HL-60/S4 treated with phorbol 12-myristate 13-acetate at 8.2 ng/mL for 4 days and 3 days (cell line): ENCODE measurements at regions not wholly inside any gene's neighbourhood (a gene's known extent, or its start where the extent isn't known, plus 50 kb on each side); places are given as distances from the start of the nearest gene placed in this dataset.
"Not testable (repeated sequence)": the region's sequence is repeated elsewhere in the genome, so short reads cannot be mapped to it uniquely, and the experiment has no call there.

Experiments
- in situ Hi-C: fragments of 300-500 bp; cut with MboI; formaldehyde crosslinking; loops from 2 replicates; pipeline ENCODE4 v1.15.0; 2022; ENCODE audit warnings: low sequenced_read_pairs

- in situ Hi-C loops, result no loop called here
These were observed 104.6 kb downstream of the ENC1 start for GRCh38 chr5:74535926-74536325.

DNA sequence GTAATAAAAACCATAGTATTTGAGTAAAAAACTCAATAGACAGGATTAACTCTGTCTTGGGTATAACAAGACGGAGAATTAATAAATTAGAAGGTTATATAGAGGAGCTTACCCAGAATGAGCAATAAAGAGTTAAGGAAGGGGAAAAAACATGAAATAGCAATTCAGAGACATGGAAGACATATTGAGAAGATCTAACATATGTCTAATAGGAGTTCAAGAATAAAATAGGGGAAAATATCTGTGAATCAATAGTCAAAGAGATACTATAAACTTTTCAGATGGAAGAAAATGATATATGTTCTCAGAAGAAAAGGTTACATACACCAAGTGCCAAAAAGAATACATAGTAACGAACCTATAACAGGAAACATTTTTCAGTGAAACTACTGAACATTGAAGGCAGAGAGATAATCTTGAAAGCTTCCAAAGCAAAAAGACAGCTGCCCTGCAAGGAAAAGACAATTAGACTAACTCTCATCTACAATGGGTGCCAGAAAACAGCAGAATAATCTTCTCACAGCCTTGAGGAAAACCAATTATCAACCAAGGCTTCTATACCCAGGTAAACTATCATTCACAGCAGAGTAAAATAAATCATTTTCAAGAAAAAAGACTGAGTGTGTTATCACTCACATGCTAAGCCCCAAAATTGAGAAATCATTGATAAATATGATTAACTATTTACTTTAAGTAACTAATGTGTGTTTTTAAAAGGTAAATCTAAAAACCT lies 106.0 kb downstream of the ENC1 start:
- in situ Hi-C loops, result no loop called here

- in situ Hi-C loops, result no loop called here
These were observed 110.0 kb downstream of the ENC1 start for GRCh38 chr5:74530326-74531050.

DNA sequence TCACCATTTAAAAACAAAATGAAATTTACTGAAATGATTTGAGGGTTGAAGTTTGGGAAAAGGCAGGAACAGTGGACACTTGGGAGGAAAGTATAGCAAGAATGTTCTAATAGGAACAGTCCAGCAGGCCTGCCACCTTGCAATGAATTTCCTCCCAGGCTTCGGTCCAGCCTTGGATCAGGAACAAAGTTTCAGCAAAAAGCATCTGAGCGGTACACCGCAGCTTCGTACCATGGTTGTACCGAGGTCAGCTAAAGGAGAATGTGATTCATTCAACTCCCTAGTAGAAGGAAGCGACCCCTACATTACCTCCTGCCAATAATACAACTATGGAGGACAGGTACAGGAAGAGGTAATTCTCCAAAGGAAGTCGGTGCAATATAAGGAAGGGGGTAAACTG lies 111.4 kb downstream of the ENC1 start:
- in situ Hi-C loops, result no loop called here

GRCh38 chr5:74526111-74526510 lies 114.4 kb downstream of the ENC1 start:
- in situ Hi-C loops, result no loop called here

- in situ Hi-C loops, result not testable (repeated sequence)
These were observed 115.8 kb downstream of the ENC1 start for GRCh38 chr5:74524767-74525166.

GRCh38 chr5:74523698-74524097 lies 116.8 kb downstream of the ENC1 start:
- in situ Hi-C loops, result not testable (repeated sequence)

- in situ Hi-C loops, result not testable (repeated sequence)
These were observed 117.7 kb downstream of the ENC1 start for GRCh38 chr5:74522838-74523237.

- in situ Hi-C loops, result no loop called here
These were observed 119.1 kb downstream of the ENC1 start for GRCh38 chr5:74521401-74521800.

GRCh38 chr5:74519679-74520078 lies 120.8 kb downstream of the ENC1 start:
- in situ Hi-C loops, result no loop called here

- in situ Hi-C loops, result no loop called here
These were observed 121.4 kb downstream of the ENC1 start for GRCh38 chr5:74519161-74519571.

- in situ Hi-C loops, result no loop called here
These were observed 122.8 kb downstream of the ENC1 start for GRCh38 chr5:74517700-74518099.

- in situ Hi-C loops, result no loop called here
These were observed 124.3 kb downstream of the ENC1 start for GRCh38 chr5:74516211-74516636.

DNA sequence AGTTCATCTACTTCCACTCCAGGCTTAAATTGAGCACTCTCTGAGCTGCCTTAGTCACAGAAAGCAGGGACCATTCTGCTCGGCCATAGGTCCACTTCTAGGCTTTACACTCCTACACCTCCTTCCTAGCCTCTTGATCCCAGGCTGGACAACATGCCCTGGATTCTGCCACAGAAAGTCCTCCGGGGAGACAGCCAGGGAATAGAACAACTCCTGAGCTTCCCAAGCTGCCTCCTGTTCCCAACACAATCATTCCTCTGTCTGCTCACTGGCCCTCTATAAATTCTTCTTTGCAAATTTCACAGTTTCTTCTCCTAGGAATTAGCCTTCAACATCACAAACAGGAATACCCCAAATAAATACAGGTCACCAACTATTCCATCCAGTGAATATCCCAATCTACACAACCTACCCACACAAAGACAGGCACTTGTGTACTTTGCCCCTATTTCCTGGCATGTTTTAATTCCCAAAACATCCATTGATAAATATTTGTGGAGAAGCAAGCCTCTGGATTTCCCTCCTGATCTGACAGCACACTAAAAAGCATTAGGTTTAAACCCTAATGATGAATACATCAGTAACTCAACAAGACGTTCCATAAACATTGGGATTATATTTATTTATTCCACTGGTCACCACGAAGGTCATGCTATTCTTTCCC lies 125.5 kb downstream of the ENC1 start:
- in situ Hi-C loops, result no loop called here

DNA sequence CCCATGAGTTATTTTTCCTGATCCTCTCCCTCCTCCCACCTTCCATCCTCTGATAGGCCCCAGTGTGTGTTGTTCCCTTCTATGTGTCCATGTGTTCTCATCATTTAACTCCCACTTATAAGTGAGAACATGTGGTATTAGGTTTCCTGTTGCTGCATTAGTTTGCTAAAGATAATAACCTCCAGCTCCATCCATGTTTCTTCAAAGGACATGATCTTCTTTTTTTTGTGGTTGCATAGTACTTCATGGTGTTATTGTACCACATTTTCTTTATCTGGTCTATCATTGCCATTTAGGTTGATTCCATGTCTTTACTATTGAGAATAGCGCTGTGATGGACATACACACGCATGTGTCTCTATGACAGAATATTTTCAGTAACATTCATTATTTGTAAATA lies 128.8 kb downstream of the ENC1 start:
- in situ Hi-C loops, result not testable (repeated sequence)

GRCh38 chr5:74510476-74511075 lies 130.0 kb downstream of the ENC1 start:
- in situ Hi-C loops, result no loop called here

- in situ Hi-C loops, result no loop called here
These were observed 133.0 kb downstream of the ENC1 start for GRCh38 chr5:74507370-74508005.

DNA sequence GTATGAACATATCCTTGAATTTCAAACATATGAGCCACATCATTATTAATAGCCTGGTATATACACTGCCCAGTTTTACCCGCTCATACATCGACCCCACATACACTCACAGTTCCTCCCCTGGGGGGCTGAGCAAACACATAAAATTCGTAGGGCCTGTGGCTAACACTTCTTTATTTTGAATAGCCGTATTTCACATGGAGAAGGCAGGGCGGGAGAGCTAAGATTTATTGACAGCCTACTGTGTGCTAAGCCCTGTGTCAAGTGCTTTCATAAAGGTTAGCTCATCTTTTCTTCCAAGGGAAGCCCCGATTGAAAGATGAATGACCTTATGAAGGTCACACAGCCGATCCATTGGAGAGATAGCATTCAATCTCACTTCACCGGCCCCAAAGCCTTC lies 134.4 kb downstream of the ENC1 start:
- in situ Hi-C loops, result no loop called here

DNA sequence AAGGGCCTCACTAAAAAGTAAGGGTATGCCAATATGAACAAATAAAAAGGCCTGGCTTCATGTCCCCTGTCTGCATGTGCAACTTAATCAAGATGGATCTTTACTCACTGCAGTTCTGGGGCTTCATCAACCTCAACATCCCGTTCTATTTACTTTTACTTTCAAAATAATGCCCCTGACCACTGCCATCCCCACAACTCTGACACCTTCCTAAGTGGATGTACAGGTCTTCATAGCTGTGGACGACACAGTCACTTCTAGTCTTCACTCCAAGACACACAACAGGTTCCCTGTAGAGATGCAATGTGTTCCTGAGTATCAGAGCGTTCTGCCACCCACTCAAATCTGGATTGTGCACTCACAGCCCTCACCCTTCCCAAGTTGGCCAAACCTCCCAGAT lies 136.1 kb downstream of the ENC1 start:
- in situ Hi-C loops, result no loop called here

- in situ Hi-C loops, result no loop called here
These were observed 138.0 kb downstream of the ENC1 start for GRCh38 chr5:74502479-74502950.
